ACC112 (cell line): ENCODE measurements at regions not wholly inside any gene's neighbourhood (a gene's known extent, or its start where the extent isn't known, plus 50 kb on each side); places are given as distances from the start of the nearest gene placed in this dataset.

Experiments used
- H2AFZ ChIP-seq: fragments of 200-600 bp; sonication (generic); one replicate; pipeline ENCODE4 v1.6.0; 2017; ENCODE audit warnings: antibody characterized with exemption, low read length; ENCODE audit not compliant: unreplicated experiment
- H3K27ac ChIP-seq: fragments of 200-600 bp; sonication (generic); 2 replicates; pipeline ENCODE4 v1.5.1; 2014; ENCODE audit warnings: low read depth, mild to moderate bottlenecking, antibody characterized with exemption, low read length, moderate library complexity
- H3K27me3 ChIP-seq: fragments of 200-600 bp; sonication (generic); 2 replicates; pipeline ENCODE4 v1.6.1; 2014; ENCODE audit warnings: mild to moderate bottlenecking, antibody characterized with exemption, low read length, moderate library complexity, mixed read lengths; ENCODE audit not compliant: insufficient read depth
- H3K36me3 ChIP-seq: fragments of 200-600 bp; sonication (generic); 2 replicates; pipeline ENCODE4 v1.6.1; 2016; ENCODE audit warnings: mild to moderate bottlenecking, antibody characterized with exemption, low read length, moderate library complexity, mixed read lengths; ENCODE audit not compliant: insufficient read depth
- H3K4me1 ChIP-seq: fragments of 200-600 bp; sonication (generic); one replicate; pipeline ENCODE4 v1.6.1; 2016; ENCODE audit warnings: low read length, mixed read lengths; ENCODE audit not compliant: insufficient read depth, unreplicated experiment, control insufficient read depth
- H3K4me3 ChIP-seq: fragments of 200-600 bp; sonication (generic); 2 replicates; pipeline ENCODE4 v1.5.1; 2014; ENCODE audit warnings: mild to moderate bottlenecking, low read depth, low read length
- H3K79me2 ChIP-seq: fragments of 200-600 bp; sonication (generic); one replicate; pipeline ENCODE4 v1.6.0; 2016; ENCODE audit warnings: low read length; ENCODE audit not compliant: control insufficient read depth, unreplicated experiment, insufficient read depth

GRCh38 chr10:4337563-4337962 lies 488.4 kb upstream of the AKR1E2 start:
- no peak overlapping the region for H3K27ac ChIP-seq
- no peaks in the 10 kb centered on the region; the same call in 1 of the 2 replicates for H3K36me3 ChIP-seq
- no peaks in the 10 kb centered on the region for H3K79me2 ChIP-seq
- H2AFZ ChIP-seq = no peak overlapping the region
- H3K27me3 ChIP-seq = no peaks in the 10 kb centered on the region
- H3K4me3 ChIP-seq = no peak overlapping the region
- no peaks in the 10 kb centered on the region for H3K4me1 ChIP-seq

- Histone ChIP-seq H3K4me1 (no peaks in the 10 kb centered on the region), H3K27ac (no peak overlapping the region), H2AFZ (no peak overlapping the region), H3K79me2 (no peaks in the 10 kb centered on the region), H3K36me3 (no peaks in the 10 kb centered on the region; the same call in 1 of the 2 replicates), H3K4me3 (no peak overlapping the region), H3K27me3 (no peaks in the 10 kb centered on the region)
Measured at GRCh38 chr10:4334871-4335270, 491.1 kb upstream of the AKR1E2 start.

GRCh38 chr10:4334015-4334414 lies 492.0 kb upstream of the AKR1E2 start:
- H3K36me3 ChIP-seq = no peaks in the 10 kb centered on the region; the same call in 1 of the 2 replicates
- no peaks in the 10 kb centered on the region for H3K27me3 ChIP-seq
- no peaks in the 10 kb centered on the region for H3K4me1 ChIP-seq
- no peak overlapping the region for H3K27ac ChIP-seq
- no peaks in the 10 kb centered on the region for H3K79me2 ChIP-seq
- no peak overlapping the region for H3K4me3 ChIP-seq
- H2AFZ ChIP-seq = no peak overlapping the region

- Histone ChIP-seq H3K36me3 (no peaks in the 10 kb centered on the region; the same call in 1 of the 2 replicates), H3K4me1 (no peaks in the 10 kb centered on the region), H3K27me3 (no peaks in the 10 kb centered on the region), H2AFZ (no peak overlapping the region), H3K4me3 (no peak overlapping the region), H3K27ac (no peak overlapping the region), H3K79me2 (no peaks in the 10 kb centered on the region)
Measured at GRCh38 chr10:4333459-4333894, 492.5 kb upstream of the AKR1E2 start.

GRCh38 chr10:4332764-4333458 lies 493.1 kb upstream of the AKR1E2 start:
- H2AFZ ChIP-seq = no peak overlapping the region
- H3K79me2 ChIP-seq = no peaks in the 10 kb centered on the region
- H3K4me3 ChIP-seq = no peak overlapping the region
- no peaks in the 10 kb centered on the region; the same call in 1 of the 2 replicates for H3K36me3 ChIP-seq
- no peaks in the 10 kb centered on the region for H3K4me1 ChIP-seq
- H3K27me3 ChIP-seq = no peaks in the 10 kb centered on the region
- no peak overlapping the region for H3K27ac ChIP-seq

- Histone ChIP-seq H3K79me2 (no peaks in the 10 kb centered on the region), H3K27me3 (no peaks in the 10 kb centered on the region)
Measured at GRCh38 chr10:4331150-4331549, 494.9 kb upstream of the AKR1E2 start.

GRCh38 chr10:4330636-4331035 lies 495.4 kb upstream of the AKR1E2 start:
- Histone ChIP-seq H3K4me1 (no peaks in the 10 kb centered on the region), H3K36me3 (no peaks in the 10 kb centered on the region; the same call in 1 of the 2 replicates), H3K27ac (no peak overlapping the region), H2AFZ (no peak overlapping the region), H3K27me3 (no peaks in the 10 kb centered on the region), H3K4me3 (no peak overlapping the region), H3K79me2 (no peaks in the 10 kb centered on the region)

More at GRCh38 chr10:4331150-4331549, 494.9 kb upstream of the AKR1E2 start:
- Histone ChIP-seq H3K27ac (no peak overlapping the region), H3K36me3 (no peaks in the 10 kb centered on the region; the same call in 1 of the 2 replicates), H3K4me1 (no peaks in the 10 kb centered on the region), H2AFZ (no peak overlapping the region), H3K4me3 (no peak overlapping the region)

- H3K36me3 ChIP-seq = no peaks in the 10 kb centered on the region; the same call in 1 of the 2 replicates
- H3K4me3 ChIP-seq = no peak overlapping the region
- no peaks in the 10 kb centered on the region for H3K27me3 ChIP-seq
- H3K79me2 ChIP-seq = no peaks in the 10 kb centered on the region
- H3K27ac ChIP-seq = no peak overlapping the region
- H3K4me1 ChIP-seq = no peaks in the 10 kb centered on the region
- no peak overlapping the region for H2AFZ ChIP-seq
Measured at GRCh38 chr10:4329225-4329624, 496.8 kb upstream of the AKR1E2 start.

GRCh38 chr10:4326647-4327046 lies 499.4 kb upstream of the AKR1E2 start:
- no peaks in the 10 kb centered on the region for H3K36me3 ChIP-seq
- no peaks in the 10 kb centered on the region for H3K79me2 ChIP-seq
- H3K27ac ChIP-seq = no peak overlapping the region
- no peak overlapping the region for H3K4me3 ChIP-seq
- no peak overlapping the region for H2AFZ ChIP-seq
- H3K4me1 ChIP-seq = no peaks in the 10 kb centered on the region
- H3K27me3 ChIP-seq = no peaks in the 10 kb centered on the region

GRCh38 chr10:4319870-4320367 lies 506.1 kb upstream of the AKR1E2 start:
- H2AFZ ChIP-seq = no peak overlapping the region

GRCh38 chr10:4316161-4316810 lies 509.7 kb upstream of the AKR1E2 start:
- no peaks in the 10 kb centered on the region for H3K36me3 ChIP-seq
- H3K27me3 ChIP-seq = no peaks in the 10 kb centered on the region
- H3K4me3 ChIP-seq = no peak overlapping the region
- H3K79me2 ChIP-seq = no peaks in the 10 kb centered on the region
- H2AFZ ChIP-seq = no peak overlapping the region
- H3K4me1 ChIP-seq = no peaks in the 10 kb centered on the region
- H3K27ac ChIP-seq = no peak overlapping the region

More at GRCh38 chr10:4319870-4320367, 506.1 kb upstream of the AKR1E2 start:
- Histone ChIP-seq H3K36me3 (no peaks in the 10 kb centered on the region), H3K4me3 (no peak overlapping the region), H3K27ac (no peak overlapping the region), H3K4me1 (no peaks in the 10 kb centered on the region), H3K79me2 (no peaks in the 10 kb centered on the region), H3K27me3 (no peaks in the 10 kb centered on the region)
